Cerebellar cortex (tissue), 1 donor: ENCODE measurements at regions not wholly inside any gene's neighbourhood (a gene's known extent, or its start where the extent isn't known, plus 50 kb on each side); places are given as distances from the start of the nearest gene placed in this dataset.
A peak's percentile ranks its signal among the peaks of the same experiment; 100 is the strongest.

Experiments used
- DNase-seq: peaks from one replicate; pipeline ENCODE4 v3.0.0-alpha.2; 2015; ENCODE audit warnings: low spot score

DNA sequence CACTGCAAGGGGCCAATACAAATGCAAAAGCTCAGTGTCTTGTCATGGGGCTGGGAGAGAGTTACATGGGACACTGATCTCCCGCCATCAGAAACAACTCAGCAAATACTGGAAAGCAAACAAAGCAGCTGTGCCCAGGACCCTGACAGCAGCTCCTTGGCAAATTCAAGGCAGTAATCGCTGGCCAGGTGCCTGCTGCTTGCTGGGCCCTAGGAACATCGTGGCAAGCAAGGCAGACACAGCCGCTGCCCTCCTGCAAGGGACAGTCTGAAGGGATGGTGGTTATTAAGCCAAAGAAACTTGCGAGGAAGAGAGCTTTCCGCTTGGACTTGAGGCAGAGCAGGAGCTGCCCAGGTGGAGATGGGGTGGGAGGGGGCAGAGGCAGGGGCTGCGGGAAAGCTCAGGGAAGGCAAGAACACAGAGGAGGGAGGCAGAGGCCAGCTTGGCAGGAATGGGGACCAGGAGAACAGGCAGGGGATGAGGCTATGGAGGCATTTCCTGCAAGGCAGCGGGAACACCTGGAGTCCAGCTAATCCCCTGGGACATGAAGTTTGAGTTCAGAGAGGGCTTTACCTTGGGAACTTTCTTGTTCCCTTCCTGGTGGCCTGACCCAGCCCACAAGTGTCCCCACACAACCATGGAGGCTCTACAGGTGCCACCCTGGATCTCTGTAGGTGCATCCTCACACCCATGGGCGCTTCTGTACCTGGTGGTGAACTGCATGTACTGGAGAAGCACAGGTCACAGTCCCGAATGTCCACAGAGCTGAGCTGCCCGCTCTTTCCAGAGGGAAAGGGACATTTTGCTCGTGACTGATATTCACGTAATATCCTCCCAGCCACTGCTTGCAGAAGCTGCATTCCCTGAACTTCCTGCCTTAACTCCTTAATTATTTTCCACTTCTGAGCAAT, 78.7 kb upstream of the ATP2B2 start:
- peak; percentile 46 for DNase-seq

DNA sequence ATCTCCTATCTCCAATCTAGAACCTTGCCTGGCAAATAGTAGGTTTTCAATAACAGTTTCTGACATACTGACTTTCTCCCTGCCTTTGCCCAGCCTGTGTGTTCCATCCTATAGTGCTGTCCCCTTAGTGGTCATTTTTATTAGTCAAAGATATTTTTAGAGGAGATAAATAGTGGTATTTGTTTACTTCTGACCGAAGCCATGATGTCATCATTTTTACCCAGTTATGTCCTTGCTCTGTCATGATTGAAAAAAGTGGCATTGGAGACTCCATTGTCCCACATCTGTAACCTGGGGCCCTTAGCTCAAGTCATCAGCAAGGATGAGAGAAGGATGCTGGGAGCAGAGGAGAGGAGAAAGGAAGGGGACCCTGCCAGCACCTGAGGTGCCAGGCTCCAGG, 80.6 kb upstream of the ATP2B2 start:
- DNase-seq: no peak

DNA sequence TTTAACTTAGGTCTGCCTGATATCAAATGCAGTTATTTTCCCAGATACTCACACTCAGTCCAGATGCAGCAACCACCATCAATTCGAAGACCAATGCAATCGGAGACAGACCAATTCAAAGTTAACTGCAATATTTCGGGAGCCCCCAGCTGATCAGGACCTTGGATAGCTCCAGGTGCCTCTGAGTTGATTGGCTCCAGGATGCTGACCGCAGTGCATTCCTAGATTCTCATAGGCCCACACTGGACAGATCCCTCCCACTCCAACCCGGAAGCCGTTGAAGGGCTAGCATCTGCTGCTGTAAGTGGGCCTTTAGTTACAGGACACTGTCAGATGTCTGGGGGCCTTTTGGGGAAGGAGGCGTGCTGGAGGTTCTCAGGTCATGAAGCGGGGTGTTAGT, 89.5 kb upstream of the ATP2B2 start:
- no peak for DNase-seq

DNA sequence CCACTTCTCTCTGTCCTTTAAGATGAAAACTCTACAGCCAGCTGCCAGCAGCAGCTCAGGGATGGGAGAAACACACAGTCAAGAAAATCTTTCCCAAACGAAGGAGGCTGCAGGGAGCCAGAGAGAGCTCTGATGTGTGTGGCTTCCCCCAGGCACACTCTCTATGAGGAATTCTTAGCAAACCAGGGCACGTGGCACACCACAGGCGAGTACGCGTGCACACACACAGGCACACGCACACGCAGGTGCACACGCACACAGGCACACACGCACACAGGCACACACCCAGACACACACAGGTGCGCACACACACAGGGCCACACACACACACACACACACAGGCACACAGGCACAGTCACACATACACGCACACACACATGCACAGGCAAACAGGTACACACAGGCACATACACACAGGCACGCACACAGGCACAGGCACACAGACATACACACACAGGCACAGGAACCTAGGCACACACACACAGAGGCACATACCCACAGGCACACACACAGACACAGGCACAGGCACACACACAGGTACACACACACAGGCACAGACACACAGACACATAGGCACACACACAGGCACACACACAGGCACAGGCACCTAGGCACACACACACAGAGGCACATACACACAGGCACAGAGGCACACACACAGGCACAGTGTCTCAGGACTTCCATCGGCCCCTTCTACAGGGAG, 91.5 kb upstream of the ATP2B2 start:
- no peak for DNase-seq

DNA sequence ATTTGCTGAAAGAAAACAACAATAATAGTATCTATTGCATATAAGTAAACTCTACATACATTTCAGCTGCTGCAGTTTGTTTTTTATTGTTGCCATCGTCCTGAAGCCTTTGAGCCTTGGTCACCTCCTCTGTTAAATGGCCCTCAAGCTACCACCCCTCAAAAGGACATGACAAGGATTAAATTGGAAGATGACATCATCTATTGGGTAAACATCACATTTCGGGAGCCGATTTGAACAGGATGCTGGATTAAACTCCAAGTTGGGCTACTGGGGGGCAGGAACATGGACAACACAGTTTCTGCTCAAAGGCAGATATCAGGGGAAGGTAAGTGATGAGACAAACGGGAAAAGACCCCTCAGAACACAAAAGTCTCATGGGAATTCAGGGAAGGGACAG, 92.3 kb upstream of the ATP2B2 start:
- no peak for DNase-seq

DNA sequence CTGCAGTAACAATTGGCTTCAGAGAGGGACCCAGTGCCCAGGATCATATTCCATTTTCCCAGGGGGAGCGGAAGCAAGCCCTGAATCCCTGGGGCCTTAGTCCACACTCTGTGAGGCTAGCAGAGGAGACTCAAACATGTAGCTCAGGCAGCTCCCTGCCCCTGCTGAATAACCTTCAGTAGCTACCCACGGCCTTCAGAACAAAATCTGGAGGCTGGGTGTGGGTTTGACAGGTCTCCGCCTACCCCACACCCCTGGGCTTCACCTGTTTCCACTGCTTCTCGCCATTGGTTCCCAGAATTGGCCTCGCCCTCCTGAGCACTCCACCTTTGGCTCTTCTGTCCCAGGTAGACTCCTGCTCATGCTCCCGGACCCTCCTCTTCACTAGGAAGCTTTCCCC, 93.6 kb upstream of the ATP2B2 start:
- DNase-seq: no peak

DNA sequence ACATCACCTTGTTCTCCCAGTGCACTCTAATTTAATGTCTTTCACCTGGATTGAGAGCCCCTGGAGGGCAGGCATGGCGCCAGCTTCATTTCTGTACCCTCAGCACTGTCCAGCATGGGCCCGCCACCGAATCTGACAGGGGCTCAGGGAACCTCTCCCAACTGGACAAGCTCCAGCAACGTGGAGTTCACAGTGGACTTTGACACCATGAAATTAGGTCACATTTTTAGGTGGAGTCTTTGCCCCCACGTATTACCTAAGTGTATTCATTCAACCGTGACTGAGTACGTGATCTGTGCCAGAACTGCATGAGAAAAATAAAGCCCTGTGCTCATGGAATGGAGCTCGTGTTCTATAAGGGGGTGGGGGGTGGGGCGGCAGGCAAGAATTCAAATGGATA, 94.1 kb upstream of the ATP2B2 start:
- no peak for DNase-seq

DNA sequence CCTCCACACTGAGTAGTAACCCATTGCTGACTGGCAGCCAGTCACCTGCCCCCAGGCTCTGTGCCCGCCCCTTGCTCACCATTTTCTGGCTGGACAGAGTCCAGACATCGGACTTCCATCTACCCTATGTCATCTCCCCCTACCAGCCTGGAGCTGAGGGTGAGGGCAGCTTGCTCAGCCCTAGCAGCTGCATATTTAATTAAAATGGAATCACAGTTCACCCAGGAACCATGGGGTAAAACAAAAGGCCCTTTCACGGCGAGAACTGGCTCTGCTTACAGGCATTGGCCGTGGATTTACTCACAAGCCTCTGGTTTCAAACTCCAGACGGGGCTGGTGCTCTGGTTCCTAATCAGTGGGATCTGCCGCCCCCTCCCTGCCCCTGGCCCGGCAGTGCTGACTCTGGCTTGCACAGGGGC, 94.9 kb upstream of the ATP2B2 start:
- no peak for DNase-seq

DNA sequence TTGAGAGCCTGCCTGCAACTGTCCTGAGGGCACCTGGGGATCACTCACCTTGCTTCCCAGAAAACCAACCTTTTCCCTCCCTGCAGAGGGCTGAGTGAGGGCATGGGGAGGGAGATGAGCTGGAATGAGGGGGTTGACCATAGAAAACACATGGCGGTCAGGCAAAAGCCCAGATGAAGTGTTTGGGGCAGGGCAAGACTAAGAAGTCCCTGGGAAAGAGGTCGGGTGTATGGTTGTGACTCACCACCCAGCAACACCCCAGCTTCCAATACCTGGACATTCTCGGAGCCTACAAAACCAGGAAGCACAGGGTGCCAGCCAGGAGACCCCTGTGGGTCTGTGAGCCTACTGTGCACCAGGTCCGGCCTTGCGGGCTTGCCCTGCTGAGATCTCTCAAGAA, 95.3 kb upstream of the ATP2B2 start:
- no peak for DNase-seq

DNA sequence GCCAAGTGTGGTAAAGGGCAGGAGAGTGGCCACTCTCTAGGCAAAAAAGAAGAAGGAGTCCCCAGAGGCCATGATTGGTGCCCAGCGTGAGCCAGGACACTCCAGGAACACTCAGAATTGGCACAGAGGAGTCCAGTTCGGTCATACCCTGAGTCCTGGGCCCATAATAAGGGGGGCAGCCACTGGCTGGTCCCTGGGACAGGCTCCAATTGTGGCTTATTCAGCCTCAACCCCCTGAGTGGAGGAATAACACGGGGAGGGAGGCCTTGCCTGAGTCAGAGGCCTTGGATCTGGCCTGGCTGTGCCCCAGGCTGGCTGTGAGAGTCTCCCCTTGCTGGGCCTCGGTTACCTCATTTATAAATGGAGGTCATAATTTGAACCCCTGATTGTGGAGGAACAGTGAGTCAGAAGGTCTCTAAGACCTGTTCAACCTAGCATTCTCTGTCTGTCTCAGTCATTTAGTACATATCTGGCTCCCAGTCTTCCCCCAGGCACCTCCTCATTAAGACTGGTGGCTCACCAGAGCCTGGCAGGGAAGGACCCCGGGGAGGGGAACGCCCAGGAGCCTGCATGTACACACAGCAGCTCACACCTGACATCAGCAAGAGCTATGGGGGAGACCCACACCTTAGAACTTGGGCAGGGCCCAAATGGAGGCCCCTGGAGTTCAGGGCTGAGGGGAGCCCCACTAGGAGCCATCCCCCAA, 95.9 kb upstream of the ATP2B2 start:
- no peak for DNase-seq

DNA sequence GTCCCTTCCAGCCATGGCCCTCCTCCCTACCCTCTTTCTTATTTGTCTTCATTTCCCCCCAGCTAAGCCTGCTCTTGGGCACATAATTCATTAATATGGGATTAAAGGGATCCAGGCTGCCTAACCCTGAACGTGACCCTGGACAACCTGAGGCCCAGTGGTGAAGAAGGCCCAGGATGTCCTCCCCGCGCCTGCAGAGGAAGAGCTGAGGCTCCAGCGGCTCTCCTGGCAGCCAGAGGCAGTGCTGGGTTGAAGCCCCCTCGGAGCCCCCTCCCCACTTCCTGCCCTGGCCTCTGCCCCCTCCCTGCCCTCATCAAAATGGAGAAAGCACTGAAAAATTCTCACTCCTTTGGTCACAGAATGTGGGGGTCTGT, 96.5 kb upstream of the ATP2B2 start:
- DNase-seq: no peak

DNA sequence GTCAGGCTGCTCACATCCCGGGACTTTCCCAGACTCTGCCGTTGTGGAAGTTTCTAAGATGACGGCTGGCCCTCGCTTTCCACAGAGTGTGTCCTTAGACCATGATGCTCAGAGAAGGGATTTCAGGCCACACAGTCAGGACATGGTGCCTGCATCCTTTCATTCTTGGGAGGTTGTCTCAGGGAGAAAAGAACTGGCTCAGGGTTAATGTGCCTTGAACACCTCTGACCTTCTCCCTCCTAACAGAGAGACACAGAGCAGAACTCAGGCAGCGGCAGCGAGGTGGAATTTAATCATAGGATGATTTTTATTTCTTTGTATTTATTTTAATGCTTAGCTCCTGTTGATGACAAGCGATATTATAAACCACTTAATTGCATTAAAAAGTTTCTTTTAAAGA, 96.9 kb upstream of the ATP2B2 start:
- DNase-seq: no peak

DNA sequence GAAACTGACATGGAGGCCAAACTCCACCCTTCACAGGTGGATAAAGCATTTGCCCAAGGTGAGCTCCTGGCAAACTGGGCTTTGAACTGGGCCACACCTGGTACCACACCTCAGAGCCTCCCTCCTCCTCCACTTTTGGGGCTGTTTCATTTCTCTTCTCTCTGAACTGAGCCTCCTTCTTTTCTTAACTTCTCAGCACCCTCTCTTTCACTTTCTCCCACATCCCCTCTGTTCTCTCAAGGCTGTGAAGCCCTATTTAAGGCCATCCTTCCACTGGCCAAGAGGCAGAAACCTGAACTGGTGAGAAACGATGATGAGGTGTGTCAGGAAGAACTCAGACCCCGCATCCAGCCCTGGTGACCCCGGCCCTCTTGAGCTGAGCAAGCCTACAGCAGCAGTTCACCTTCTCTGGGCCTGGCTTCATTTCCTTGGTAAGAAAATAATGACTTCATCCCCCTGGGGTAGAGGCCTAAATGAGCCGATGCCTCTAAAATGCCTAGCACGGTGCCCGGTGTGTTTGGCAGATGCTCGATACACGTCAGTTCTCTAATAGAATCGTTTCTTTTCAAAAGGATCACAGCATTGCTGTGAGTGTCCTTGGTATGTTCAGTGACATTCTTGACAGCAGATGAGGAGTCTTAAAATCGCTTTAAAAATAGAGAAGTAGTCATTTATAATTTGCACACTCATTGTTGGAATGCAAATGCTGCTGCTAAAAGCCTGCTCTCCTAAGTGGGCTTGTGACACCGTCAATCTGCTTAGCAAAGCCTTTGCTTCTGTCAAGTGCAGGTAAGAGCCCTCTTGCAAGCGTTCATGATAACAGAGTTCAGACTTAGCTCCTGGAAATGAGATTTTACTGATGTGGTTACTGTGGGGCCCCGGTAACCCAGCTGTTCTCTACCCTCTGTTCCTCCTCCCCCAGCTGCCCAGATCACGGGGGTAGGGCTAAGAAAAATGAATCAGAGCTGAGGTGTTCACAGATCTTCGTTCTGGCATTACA, 97.7 kb upstream of the ATP2B2 start:
- no peak for DNase-seq

DNA sequence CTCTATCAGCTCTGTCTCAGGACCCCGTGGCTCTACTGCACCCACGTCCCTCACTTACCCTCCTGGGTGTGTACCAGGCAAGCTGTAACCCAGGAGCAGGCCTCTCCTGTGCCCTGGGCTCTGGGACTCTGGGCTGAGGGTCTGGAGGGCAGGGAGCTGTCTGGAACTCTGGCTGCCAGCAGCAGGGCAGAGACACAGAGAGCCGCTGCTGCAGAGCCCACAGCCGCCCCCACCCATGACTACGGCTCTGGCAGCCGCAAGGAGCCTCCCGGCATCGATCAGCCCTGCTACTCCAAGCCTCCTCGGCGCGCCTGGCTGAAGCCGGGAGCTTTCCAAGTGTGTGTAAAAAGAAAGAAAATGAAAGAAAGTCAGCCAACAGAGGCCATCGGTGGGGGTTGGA, 103.7 kb upstream of the ATP2B2 start:
- no peak for DNase-seq

DNA sequence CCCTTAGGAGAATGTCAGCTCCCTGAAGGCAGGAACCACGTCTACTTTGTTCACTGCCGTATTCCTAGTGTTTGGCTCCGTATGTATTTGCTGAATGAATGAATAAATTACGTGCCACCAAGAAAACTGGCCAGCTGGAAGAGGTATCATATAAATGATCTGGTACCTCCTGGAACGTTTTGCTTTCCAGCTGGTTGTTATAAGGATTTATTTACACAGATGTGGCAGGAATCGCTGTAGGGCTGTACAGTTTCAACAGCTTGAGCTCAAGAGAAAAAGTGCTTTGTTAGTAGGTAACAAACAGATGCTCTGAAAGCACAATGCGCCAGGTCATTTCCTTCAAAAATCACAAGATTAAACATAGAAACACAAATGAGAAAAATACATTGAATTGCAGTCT, 108.8 kb upstream of the ATP2B2 start:
- no peak for DNase-seq

DNA sequence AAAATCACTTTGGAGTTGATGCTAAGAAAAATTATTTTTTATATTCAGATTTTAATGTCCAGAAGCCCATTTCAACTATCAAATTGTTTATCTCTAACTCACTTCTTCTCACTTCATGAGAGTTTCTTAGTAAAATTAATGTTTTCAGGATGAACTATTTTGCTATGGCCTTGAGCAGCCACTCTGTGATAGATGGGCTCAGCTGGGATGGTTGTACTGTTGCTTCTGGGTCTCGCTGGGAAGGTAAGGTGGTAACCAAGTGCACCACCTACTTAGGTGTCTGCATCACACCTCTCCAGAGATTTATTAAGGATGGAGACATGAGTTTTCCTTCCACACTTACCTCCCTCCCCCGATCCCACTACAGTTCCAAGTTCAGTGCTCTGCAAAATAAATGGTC, 110.3 kb upstream of the ATP2B2 start:
- DNase-seq: no peak

DNA sequence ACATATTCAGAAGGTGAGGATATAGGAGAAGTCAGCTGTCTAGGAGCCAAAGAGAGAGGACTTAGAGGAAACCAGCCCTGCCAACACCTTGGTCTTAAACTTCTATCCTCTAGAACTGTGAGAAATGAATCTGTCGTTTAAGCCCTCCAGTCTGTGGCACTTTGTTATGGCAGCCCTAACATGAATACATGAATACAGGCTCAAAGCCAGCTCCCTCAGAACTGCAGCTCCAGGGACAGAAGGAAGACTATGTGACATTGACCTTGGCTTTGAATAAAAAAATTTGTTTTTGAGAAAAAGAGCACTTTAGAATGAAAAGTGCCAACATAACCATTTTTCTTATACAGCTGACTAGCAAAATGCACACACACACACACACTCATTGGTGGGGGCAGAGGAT, 110.9 kb upstream of the ATP2B2 start:
- DNase-seq: no peak

DNA sequence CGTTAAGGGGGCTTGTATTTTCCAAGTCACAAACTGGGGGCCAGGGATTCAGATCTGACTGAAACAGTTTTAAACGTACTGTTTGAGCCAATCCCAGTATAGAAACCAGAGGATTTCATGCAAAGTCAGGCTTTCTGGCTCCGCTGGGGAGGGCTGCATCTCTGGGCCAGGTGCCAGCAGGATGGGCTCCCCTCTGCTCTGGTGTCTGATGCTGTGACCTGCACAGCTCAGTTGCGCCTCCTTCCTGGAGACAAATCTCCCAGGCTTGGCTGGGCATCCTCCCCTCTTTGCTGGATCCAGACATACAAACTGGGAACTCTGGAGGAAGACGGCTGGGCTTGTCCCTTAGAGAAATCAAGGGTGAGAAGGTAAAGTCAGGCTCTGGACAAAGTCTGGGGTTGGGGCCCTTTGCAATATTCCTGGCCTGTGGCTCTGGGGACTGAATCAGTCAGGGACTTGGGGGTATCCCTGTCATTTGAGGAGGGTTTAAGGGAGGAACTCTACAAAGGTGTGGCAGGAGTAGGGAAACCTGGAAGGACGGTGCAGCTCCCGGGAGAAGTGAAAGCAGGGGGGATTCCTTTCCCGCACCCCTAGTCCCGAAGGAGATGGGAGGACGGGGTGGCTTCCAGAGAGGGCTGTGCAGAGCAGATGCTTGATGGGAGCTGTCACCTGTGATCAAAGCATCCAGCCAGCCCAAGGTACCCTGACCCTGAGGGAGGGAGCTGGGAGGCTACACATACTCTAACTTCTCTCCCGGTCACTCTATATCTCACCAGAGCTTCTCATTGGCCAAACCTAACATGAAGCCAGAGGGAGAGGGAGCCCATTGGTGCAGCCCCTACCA, 114.8 kb upstream of the ATP2B2 start:
- DNase-seq: peak; percentile 67

DNA sequence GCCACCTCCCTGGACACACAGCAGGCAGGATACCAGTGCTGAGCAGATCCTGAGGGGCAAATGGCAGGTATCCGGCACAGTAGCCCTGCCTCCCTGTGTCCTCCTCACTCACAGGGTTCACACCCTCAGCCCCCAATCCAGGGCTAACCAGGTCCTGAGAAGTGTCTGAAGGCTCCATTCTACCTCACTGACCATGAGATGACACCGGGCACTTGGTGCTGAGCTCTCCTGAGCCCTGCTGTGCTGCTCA, 115.4 kb upstream of the ATP2B2 start:
- DNase-seq: no peak

DNA sequence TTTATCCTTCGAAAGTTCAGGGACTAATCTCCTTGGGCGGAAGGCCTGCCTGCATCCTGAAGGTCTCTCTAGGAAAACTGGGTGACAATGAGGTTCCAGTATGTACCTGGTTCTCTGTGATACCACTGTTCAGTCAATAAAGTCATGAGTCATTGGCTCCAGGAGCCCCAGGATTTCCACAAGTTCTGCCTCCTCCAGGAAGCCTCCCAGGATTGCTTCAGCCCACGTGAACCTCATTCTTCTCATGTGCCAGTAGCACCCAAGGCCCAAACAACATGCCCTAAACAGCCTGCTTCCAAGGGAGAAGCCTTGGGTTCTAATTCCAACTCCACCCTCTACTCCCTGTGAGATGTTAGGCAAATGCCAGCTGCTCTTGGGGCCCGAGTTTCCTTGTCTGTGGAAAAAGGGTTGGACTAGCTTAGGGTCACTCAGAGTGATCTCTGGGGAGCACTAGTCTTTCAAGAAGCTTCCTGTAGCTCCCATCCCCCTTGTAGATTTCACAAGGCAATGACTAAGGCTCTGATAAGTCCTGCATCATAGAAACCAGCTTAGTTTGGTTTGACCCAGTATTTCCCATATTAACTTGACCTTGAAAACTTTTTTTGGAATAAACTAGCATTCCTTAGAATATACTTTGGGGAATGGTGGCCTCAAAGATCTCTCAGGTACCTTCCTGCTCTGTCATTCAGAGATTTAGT, 118.3 kb upstream of the ATP2B2 start:
- no peak for DNase-seq

DNA sequence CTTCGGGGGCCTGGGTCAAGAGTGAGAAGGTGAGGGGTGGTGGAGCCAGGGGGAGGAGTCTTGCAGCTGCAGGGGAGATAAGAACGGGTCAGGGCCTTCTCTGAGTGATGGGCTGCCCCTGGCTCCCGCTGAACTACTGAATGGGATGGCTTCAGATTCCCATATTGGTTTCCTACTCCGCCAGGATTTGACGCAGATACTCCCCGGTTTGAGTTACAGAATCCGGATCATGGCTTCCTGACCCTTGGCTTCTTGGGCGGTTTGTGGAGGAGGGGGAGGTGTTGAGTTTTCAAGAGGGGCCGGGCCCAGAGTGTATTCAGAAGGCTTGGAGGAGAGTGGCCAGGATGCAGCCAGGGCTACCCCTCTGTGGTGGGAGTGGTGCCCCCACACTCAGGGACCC, 119.9 kb upstream of the ATP2B2 start:
- DNase-seq: no peak
